GM10266 (cell line): ENCODE measurements at regions not wholly inside any gene's neighbourhood (a gene's known extent, or its start where the extent isn't known, plus 50 kb on each side); places are given as distances from the start of the nearest gene placed in this dataset.

Source experiments
- DNase-seq: peaks from one replicate; pipeline ENCODE4 v3.0.0; 2012; ENCODE audit errors: extremely low spot score
- TF ChIP-seq, protein P1 (sequence below): IDR thresholded peaks from 2 replicates; pipeline ENCODE4 v1.5.1; 2012; ENCODE audit warnings: mild to moderate bottlenecking, low read depth; ENCODE audit not compliant: control insufficient read depth, insufficient read depth; ENCODE audit errors: missing control alignments

DNA sequence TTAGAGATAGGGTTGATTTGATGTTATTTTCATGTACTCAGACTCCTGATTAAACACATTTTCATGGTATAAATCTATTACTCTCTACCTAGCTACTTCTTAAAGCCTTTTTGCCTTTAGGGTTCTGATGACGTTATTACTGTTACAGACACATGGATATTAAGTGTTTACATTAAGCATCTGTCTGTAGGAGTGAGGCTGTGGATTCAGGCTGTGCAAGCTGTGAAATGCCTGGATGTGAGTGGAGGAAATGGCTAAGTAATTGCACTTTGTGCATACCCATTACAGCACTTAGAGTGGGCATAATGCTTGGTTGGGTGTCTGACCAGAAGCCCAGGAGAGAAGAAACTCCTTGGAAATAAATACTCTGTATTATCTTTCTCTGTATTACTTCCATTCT is 186.8 kb downstream of the SNX18 start:
- TF ChIP-seq, protein P1, sequence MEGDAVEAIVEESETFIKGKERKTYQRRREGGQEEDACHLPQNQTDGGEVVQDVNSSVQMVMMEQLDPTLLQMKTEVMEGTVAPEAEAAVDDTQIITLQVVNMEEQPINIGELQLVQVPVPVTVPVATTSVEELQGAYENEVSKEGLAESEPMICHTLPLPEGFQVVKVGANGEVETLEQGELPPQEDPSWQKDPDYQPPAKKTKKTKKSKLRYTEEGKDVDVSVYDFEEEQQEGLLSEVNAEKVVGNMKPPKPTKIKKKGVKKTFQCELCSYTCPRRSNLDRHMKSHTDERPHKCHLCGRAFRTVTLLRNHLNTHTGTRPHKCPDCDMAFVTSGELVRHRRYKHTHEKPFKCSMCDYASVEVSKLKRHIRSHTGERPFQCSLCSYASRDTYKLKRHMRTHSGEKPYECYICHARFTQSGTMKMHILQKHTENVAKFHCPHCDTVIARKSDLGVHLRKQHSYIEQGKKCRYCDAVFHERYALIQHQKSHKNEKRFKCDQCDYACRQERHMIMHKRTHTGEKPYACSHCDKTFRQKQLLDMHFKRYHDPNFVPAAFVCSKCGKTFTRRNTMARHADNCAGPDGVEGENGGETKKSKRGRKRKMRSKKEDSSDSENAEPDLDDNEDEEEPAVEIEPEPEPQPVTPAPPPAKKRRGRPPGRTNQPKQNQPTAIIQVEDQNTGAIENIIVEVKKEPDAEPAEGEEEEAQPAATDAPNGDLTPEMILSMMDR = no peak
- DNase-seq = no peak

DNA sequence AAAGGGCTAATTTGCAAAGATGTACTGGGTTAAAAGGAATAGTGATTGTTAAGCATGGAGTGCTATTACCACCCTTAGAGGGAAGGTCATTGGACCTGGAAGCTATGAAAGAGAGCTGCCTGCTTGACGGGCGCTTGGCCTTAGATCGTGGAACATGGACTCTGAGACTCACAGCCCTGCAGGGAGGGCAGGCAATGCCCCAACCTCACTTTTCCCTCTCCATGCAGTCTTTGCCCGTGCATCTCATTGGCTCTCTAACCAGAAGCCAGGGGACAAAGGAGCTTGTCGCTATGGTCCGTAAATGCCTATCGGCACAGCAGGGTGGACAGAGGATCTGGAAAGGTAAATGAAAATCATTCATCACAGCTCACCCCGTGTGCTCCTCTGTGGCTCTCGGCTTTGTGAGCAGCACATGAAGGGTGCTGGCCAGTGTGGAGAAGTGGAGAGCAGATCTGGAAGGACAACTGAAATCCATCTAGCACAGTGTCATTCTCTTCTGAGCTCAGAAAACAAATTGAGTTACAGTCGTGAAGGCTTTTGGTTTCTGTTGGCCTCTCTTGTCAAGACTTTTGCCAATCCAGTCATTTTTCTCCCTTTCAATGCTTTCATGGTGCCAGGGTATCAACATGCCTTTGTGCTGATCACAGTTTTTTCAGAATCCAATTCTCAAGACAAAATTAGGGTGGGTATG is 186.2 kb downstream of the SNX18 start:
- TF ChIP-seq, protein P1 = no peak
- DNase-seq = no peak

DNA sequence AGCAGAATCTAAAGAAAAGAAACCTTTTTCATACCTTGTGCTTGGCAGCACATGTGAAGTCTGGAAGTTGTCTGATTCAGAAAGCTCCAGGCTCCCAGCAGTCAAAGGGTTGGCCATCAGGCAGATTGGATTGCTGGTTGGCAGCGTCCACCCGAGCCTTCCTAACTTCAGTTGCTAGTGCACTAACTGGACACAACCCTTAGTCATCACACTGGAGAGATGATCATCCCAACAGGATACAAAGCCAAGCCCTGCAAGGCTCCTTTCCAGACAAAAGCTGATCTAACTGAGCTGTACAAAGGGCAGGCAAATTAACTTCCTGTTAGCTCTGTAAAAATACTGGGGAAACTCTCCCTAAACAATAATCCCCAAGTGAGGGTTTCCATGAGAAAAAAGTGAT is 185.6 kb downstream of the SNX18 start:
- no peak for DNase-seq
- TF ChIP-seq, protein P1 = no peak

DNA sequence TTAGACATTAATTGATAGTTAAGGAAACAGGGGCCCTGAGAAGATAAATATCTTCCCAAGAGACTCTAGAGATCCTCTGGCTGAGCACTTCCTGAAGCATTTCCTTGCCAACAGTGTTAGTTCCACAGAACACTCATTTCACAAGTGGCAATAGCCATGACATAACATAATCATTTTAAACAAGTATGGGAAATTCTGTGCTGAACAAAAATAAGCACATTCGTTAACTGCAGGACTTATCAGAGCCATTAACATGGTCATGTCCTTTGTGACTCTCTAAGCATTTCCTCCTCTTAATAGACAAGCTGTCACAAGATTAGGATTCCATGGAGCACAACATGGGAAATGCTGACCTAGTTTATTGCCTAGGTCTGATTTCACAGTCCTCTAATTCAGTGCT is 184.9 kb downstream of the SNX18 start:
- TF ChIP-seq, protein P1 = no peak
- DNase-seq = no peak

DNA sequence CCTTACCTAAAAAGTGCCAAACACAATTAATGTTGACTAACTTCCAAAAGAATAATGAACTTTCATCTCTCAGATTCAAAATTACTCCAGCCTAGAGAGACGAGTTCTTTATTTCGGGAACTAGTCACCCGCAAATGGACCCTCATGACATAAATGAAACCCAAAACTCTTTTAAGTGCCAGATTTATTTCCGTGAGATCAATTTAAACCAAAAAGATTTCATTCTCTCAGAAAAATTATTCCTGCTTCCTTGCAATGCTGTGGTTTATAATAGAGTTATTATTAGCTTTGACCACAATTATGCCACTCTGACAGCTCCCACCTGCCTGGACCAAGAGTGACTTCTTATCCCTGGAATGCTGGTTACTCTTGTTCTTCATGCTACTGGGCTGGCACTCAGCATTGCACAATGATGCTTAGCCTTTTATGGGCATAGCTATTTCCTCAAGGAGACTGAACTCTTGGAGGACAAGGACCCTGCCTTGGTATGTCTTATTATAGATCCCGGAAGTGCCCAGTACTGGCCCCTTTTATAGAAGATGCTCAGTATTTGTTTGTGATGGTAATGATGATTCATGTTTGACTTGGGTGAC is 183.5 kb downstream of the SNX18 start:
- TF ChIP-seq, protein P1 = no peak
- DNase-seq = no peak

DNA sequence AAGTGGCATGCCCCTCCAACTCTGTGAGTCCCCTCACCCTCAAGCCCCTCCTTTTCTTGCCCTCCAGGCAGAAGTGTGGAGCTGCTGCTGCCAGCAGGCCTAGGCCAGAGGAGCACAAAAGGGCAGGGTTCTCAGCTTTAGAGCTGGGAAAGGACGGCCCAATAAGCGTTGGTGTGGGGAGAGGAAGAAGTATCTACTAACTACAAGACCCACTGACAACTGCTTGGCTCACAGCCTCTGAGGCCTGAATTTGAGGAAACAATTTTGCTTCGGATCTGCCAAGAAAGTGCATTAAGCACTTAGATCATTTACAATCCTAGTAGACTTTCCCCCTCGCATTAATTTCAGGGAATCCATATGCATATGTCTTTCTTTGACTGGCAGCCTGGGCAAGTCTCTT is 179.4 kb downstream of the SNX18 start:
- no peak for DNase-seq

DNA sequence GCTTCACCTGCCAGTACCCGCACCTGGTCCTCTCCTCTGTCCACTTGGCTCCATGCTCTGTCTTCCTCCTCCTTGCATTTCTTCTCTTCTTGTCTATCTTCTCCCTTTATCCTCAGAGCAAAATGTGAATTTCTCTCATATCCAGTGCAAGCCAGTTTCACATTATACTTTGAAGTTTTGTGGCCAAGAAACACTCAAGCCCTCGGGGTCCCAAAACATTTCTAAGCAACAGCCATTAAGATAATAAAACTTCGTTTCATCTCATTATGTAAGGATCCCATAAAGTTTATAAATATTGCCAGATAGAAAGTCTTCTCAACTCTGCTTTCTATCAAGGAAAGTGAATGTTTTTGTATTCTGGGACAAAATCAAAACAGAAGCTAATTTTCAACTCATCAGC is 178.8 kb downstream of the SNX18 start:
- DNase-seq = no peak

More for the DNA sequence above, 179.4 kb downstream of the SNX18 start:
- TF ChIP-seq, protein P1 = no peak

More for the DNA sequence above, 178.8 kb downstream of the SNX18 start:
- TF ChIP-seq, protein P1 = no peak
